Stimulated activated CD4-positive, alpha-beta T cell treated with anti-CD3 and anti-CD28 coated beads, Interleukin-4, amount 100 ng/mL, for 48 hours (primary cell): ENCODE measurements at regions not wholly inside any gene's neighbourhood (a gene's known extent, or its start where the extent isn't known, plus 50 kb on each side); places are given as distances from the start of the nearest gene placed in this dataset.
"Not testable (repeated sequence)": the region's sequence is repeated elsewhere in the genome, so short reads cannot be mapped to it uniquely, and the experiment has no call there.

Experiments
- DNase-seq, 2 donors: peaks; one replicate each; pipeline ENCODE4 v3.0.0-alpha.2; 2020; ENCODE audit warnings: low read depth in 2 of 2

GRCh38 chr13:90723381-90723780 is 624.1 kb upstream of the MIR17HG start:
- no peak for DNase-seq

GRCh38 chr13:90726375-90726774 is 621.1 kb upstream of the MIR17HG start:
- no peak for DNase-seq

- DNase-seq: no peak
Measured at GRCh38 chr13:90732049-90732448, 615.4 kb upstream of the MIR17HG start.

GRCh38 chr13:90734497-90734896 is 613.0 kb upstream of the MIR17HG start:
- DNase-seq: not testable (repeated sequence)

- DNase-seq: no peak
Measured at GRCh38 chr13:90738881-90739280, 608.6 kb upstream of the MIR17HG start.

- DNase-seq: no peak
Measured at GRCh38 chr13:90740099-90740498, 607.4 kb upstream of the MIR17HG start.

- DNase-seq: no peak
Measured at GRCh38 chr13:90742381-90742780, 605.1 kb upstream of the MIR17HG start.

GRCh38 chr13:90746230-90746629 is 601.3 kb upstream of the MIR17HG start:
- no peak for DNase-seq

GRCh38 chr13:90750021-90750420 is 597.5 kb upstream of the MIR17HG start:
- no peak for DNase-seq

GRCh38 chr13:90751026-90751425 is 596.5 kb upstream of the MIR17HG start:
- DNase-seq: no peak

- no peak for DNase-seq
Measured at GRCh38 chr13:90752070-90752469, 595.4 kb upstream of the MIR17HG start.

GRCh38 chr13:90757127-90757680 is 590.3 kb upstream of the MIR17HG start:
- DNase-seq: no peak

- no peak for DNase-seq
Measured at GRCh38 chr13:90760639-90761038, 586.8 kb upstream of the MIR17HG start.

GRCh38 chr13:90763476-90764150 is 583.9 kb upstream of the MIR17HG start:
- DNase-seq: no peak

- DNase-seq: no peak
Measured at GRCh38 chr13:90766386-90766902, 581.0 kb upstream of the MIR17HG start.

GRCh38 chr13:90768116-90768515 is 579.4 kb upstream of the MIR17HG start:
- no peak for DNase-seq

GRCh38 chr13:90769387-90769786 is 578.1 kb upstream of the MIR17HG start:
- DNase-seq: no peak

GRCh38 chr13:90770334-90770733 is 577.2 kb upstream of the MIR17HG start:
- no peak for DNase-seq

- no peak for DNase-seq
Measured at GRCh38 chr13:90773681-90774080, 573.8 kb upstream of the MIR17HG start.

- DNase-seq: no peak
Measured at GRCh38 chr13:90776051-90776748, 571.3 kb upstream of the MIR17HG start.

- DNase-seq: no peak
Measured at GRCh38 chr13:90783273-90783672, 564.2 kb upstream of the MIR17HG start.

GRCh38 chr13:90787007-90787406 is 560.5 kb upstream of the MIR17HG start:
- DNase-seq: no peak

GRCh38 chr13:90792335-90792734 is 555.2 kb upstream of the MIR17HG start:
- no peak for DNase-seq
